H9 (cell line): ENCODE measurements at regions not wholly inside any gene's neighbourhood (a gene's known extent, or its start where the extent isn't known, plus 50 kb on each side); places are given as distances from the start of the nearest gene placed in this dataset.

Experiments
- DNase-seq: peaks from one replicate; pipeline ENCODE4 v3.0.0-alpha.2; 2017
- H2AFZ ChIP-seq: one replicate; pipeline ENCODE4 v1.6.1; 2013; ENCODE audit warnings: mild to moderate bottlenecking, low read length, control low read depth, moderate library complexity
- H2AK5ac ChIP-seq: 2 replicates; pipeline ENCODE4 v1.6.1; 2013; ENCODE audit warnings: low read length, control low read depth, mixed read lengths; ENCODE audit not compliant: insufficient read length
- H2BK120ac ChIP-seq: one replicate; pipeline ENCODE4 v1.6.1; 2013; ENCODE audit warnings: low read depth, mild to moderate bottlenecking, low read length, control low read depth, inconsistent platforms; ENCODE audit not compliant: poor library complexity, severe bottlenecking
- H2BK12ac ChIP-seq: 2 replicates; pipeline ENCODE4 v1.6.1; 2013; ENCODE audit warnings: low read length, control low read depth, mixed read lengths, low read depth; ENCODE audit not compliant: insufficient read length
- H2BK15ac ChIP-seq: 2 replicates; pipeline ENCODE4 v1.6.1; 2013; ENCODE audit warnings: low read depth, low read length, control low read depth
- H2BK20ac ChIP-seq: one replicate; pipeline ENCODE4 v1.6.1; 2013; ENCODE audit warnings: low read depth, mild to moderate bottlenecking, low read length, control low read depth, inconsistent platforms; ENCODE audit not compliant: poor library complexity, severe bottlenecking
- H2BK5ac ChIP-seq: 2 replicates; pipeline ENCODE4 v1.6.1; 2013; ENCODE audit warnings: low read length, control low read depth, mixed read lengths; ENCODE audit not compliant: insufficient read length
- H3K14ac ChIP-seq: 2 replicates; pipeline ENCODE4 v1.6.1; 2013; ENCODE audit warnings: low read length, control low read depth; ENCODE audit not compliant: insufficient read depth
- H3K18ac ChIP-seq: 2 replicates; pipeline ENCODE4 v1.6.1; 2013; ENCODE audit warnings: low read depth, mild to moderate bottlenecking, mixed read lengths, low read length, control low read depth; ENCODE audit not compliant: insufficient read length
- H3K23ac ChIP-seq: 2 replicates; pipeline ENCODE4 v1.6.1; 2013; ENCODE audit warnings: low read length, control low read depth, mixed read lengths, low read depth; ENCODE audit not compliant: insufficient read length
- H3K23me2 ChIP-seq: 2 replicates; pipeline ENCODE4 v1.6.1; 2013; ENCODE audit warnings: low read depth, mild to moderate bottlenecking, mixed read lengths, low read length, control low read depth; ENCODE audit not compliant: insufficient read length, poor library complexity, severe bottlenecking
- H3K27ac ChIP-seq: 2 replicates; pipeline ENCODE4 v1.5.1; 2013; ENCODE audit warnings: low read length, control low read depth, mixed read lengths, low read depth; ENCODE audit not compliant: insufficient read length
- H3K27me3 ChIP-seq: 2 replicates; pipeline ENCODE4 v1.6.1; 2013; ENCODE audit warnings: low read length, control low read depth, inconsistent platforms; ENCODE audit not compliant: insufficient read depth
- H3K4ac ChIP-seq: 2 replicates; pipeline ENCODE4 v1.6.1; 2013; ENCODE audit warnings: low read depth, mild to moderate bottlenecking, control low read depth, inconsistent platforms, low read length, moderate library complexity
- H3K4me1 ChIP-seq: 2 replicates; pipeline ENCODE4 v1.6.1; 2013; ENCODE audit warnings: low read length, control low read depth, inconsistent platforms; ENCODE audit not compliant: insufficient read depth
- H3K4me2 ChIP-seq: 2 replicates; pipeline ENCODE4 v1.6.1; 2013; ENCODE audit warnings: low read length, control low read depth, mixed read lengths; ENCODE audit not compliant: insufficient read length, insufficient read depth
- H3K56ac ChIP-seq: 2 replicates; pipeline ENCODE4 v1.6.1; 2013; ENCODE audit warnings: low read depth, mild to moderate bottlenecking, mixed read lengths, low read length, control low read depth; ENCODE audit not compliant: insufficient read length
- H3K79me1 ChIP-seq: 2 replicates; pipeline ENCODE4 v1.6.1; 2013; ENCODE audit warnings: low read depth, mild to moderate bottlenecking, moderate library complexity, low read length, control low read depth, inconsistent platforms; ENCODE audit not compliant: insufficient read depth, poor library complexity, severe bottlenecking
- H3K79me2 ChIP-seq: 2 replicates; pipeline ENCODE4 v1.6.1; 2013; ENCODE audit warnings: low read length, control low read depth, inconsistent platforms; ENCODE audit not compliant: insufficient read depth
- H3K9ac ChIP-seq: 2 replicates; pipeline ENCODE4 v1.6.1; 2013; ENCODE audit warnings: low read length, control low read depth, mixed read lengths; ENCODE audit not compliant: insufficient read length; ENCODE audit errors: extremely low read depth
- H3K9me3 ChIP-seq: one replicate; pipeline ENCODE4 v1.6.1; 2013; ENCODE audit warnings: low read depth, low read length, inconsistent platforms; ENCODE audit not compliant: control insufficient read depth
- H3T11ph ChIP-seq: one replicate; pipeline ENCODE4 v1.6.1; 2013; ENCODE audit warnings: mild to moderate bottlenecking, low read length, control low read depth, inconsistent platforms
- H4K20me1 ChIP-seq: one replicate; pipeline ENCODE4 v1.6.1; 2013; ENCODE audit not compliant: control insufficient read depth, insufficient read length, insufficient read depth
- H4K5ac ChIP-seq: 2 replicates; pipeline ENCODE4 v1.6.1; 2013; ENCODE audit warnings: low read depth, mild to moderate bottlenecking, mixed read lengths, low read length, control low read depth; ENCODE audit not compliant: insufficient read length
- H4K8ac ChIP-seq: replicated peaks from 2 replicates; pipeline ENCODE4 v1.6.1; 2013; ENCODE audit warnings: low read length, control low read depth, mixed read lengths, low read depth; ENCODE audit not compliant: insufficient read length
- H4K91ac ChIP-seq: 2 replicates; pipeline ENCODE4 v1.6.1; 2013; ENCODE audit warnings: low read depth, mild to moderate bottlenecking, moderate library complexity, mixed read lengths, low read length, control low read depth; ENCODE audit not compliant: insufficient read length
- H3K27ac Mint-ChIP-seq, 3 experiments: 2 replicates in 2 of 3; 3 replicates in 1 of 3; pipeline ENCODE4 v1.8.0; 2020 to 2021; ENCODE audit warnings: mixed read lengths in 3 of 3, mild to moderate bottlenecking in 1 of 3, moderate library complexity in 1 of 3
- H3K27me3 Mint-ChIP-seq: 2 replicates; pipeline ENCODE4 v1.8.0; 2021; ENCODE audit warnings: low read depth, mild to moderate bottlenecking, moderate library complexity, mixed read lengths
- H3K36me3 Mint-ChIP-seq, 3 experiments: 2 replicates in 2 of 3; 3 replicates in 1 of 3; pipeline ENCODE4 v1.8.0; 2020 to 2021; ENCODE audit warnings: low read depth in 3 of 3, mixed read lengths in 3 of 3; ENCODE audit not compliant: insufficient read depth in 1 of 3
- H3K4me1 Mint-ChIP-seq, 2 experiments: 2 replicates each; pipeline ENCODE4 v1.8.0; 2020; ENCODE audit warnings: mixed read lengths in 2 of 2
- H3K4me3 Mint-ChIP-seq, 2 experiments: 2 replicates in 1 of 2; 3 replicates in 1 of 2; pipeline ENCODE4 v1.8.0; 2020 to 2021; ENCODE audit warnings: mild to moderate bottlenecking in 2 of 2, mixed read lengths in 2 of 2, moderate library complexity in 1 of 2
- H3K9me3 Mint-ChIP-seq, 2 experiments: 2 replicates in 1 of 2; 3 replicates in 1 of 2; pipeline ENCODE4 v1.8.0; 2020; ENCODE audit warnings: mild to moderate bottlenecking in 2 of 2, mixed read lengths in 2 of 2, moderate library complexity in 1 of 2
- WGBS: extraction: QIAGEN DNeasy Blood & Tissue Kit; methylation state at CpG from one replicate; pipeline ENCODE4 v1.1.7; 2013; ENCODE audit warnings: missing lambda C conversion rate, low lambda C conversion rate, mixed read lengths; ENCODE audit not compliant: insufficient read length; ENCODE audit errors: extremely low coverage; 5-methylcytosine and 5-hydroxymethylcytosine counted together
- TF ChIP-seq, protein P1 (sequence below): fragments of 200-600 bp; sonication (generic); conservative IDR thresholded peaks from 3 replicates; pipeline ENCODE4 v1.8.0; 2021; ENCODE audit warnings: antibody characterized with exemption, mild to moderate bottlenecking

- Histone ChIP-seq H3K23ac (no peak overlapping the region), H2BK12ac (no peak overlapping the region), H2BK120ac (no peak overlapping the region), H4K5ac (no peak overlapping the region), H3K9me3 (no peaks in the 10 kb centered on the region), H2BK15ac (no peak overlapping the region), H2AFZ (no peak overlapping the region), H3K4me2 (no peak overlapping the region), H3K18ac (no peak overlapping the region), H3K4me1 (no peaks in the 10 kb centered on the region), H4K8ac (no peak overlapping the region), H3K14ac (no peak overlapping the region), H3K9ac (no peak overlapping the region), H3K4ac (no peak overlapping the region), H2BK20ac (no peak overlapping the region), H3T11ph (no peak overlapping the region), H3K79me1 (no peaks in the 10 kb centered on the region), H2AK5ac (no peak overlapping the region), H3K27ac (no peak overlapping the region), H4K20me1 (no peaks in the 10 kb centered on the region), H3K23me2 (no peaks in the 10 kb centered on the region), H4K91ac (no peak overlapping the region), H3K79me2 (no peaks in the 10 kb centered on the region), H3K27me3 (no peaks in the 10 kb centered on the region), H3K56ac (no peak overlapping the region), H2BK5ac (no peak overlapping the region)
- WGBS = no CpG with 5 or more reads among the region's 5 CpGs
- Mint-ChIP-seq H3K9me3 (peaks cover 15 to 20% of the 10 kb centered on the region in 2 experiments), H3K4me1 (no peaks in the 10 kb centered on the region; a peak in 1 of 4 replicates), H3K36me3 (peaks cover 0 to 2% (median 2%) of the 10 kb centered on the region in 3 experiments; a peak in 1 of 7 replicates), H3K4me3 (no peak overlapping the region), H3K27ac (no peak overlapping the region), H3K27me3 (peaks cover 6% of the 10 kb centered on the region; the same call in 1 of the 2 replicates)
- TF ChIP-seq, protein P1, sequence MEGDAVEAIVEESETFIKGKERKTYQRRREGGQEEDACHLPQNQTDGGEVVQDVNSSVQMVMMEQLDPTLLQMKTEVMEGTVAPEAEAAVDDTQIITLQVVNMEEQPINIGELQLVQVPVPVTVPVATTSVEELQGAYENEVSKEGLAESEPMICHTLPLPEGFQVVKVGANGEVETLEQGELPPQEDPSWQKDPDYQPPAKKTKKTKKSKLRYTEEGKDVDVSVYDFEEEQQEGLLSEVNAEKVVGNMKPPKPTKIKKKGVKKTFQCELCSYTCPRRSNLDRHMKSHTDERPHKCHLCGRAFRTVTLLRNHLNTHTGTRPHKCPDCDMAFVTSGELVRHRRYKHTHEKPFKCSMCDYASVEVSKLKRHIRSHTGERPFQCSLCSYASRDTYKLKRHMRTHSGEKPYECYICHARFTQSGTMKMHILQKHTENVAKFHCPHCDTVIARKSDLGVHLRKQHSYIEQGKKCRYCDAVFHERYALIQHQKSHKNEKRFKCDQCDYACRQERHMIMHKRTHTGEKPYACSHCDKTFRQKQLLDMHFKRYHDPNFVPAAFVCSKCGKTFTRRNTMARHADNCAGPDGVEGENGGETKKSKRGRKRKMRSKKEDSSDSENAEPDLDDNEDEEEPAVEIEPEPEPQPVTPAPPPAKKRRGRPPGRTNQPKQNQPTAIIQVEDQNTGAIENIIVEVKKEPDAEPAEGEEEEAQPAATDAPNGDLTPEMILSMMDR = no peak
- DNase-seq = no peak
Observed at GRCh38 chr16:82509691-82510430, 116.9 kb upstream of the CDH13 start.
